ENCODE measurements at regions not wholly inside any gene's neighbourhood (a gene's known extent, or its start where the extent isn't known, plus 50 kb on each side); places are given as distances from the start of the nearest gene placed in this dataset.

- no peak for TF ChIP-seq YY1 (IDR thresholded peaks at IDR 0.05; ENCODE audit: insufficient read depth, insufficient read length)
- no peak for TF ChIP-seq SUZ12 (IDR thresholded peaks at IDR 0.05; ENCODE audit: extremely low read depth, insufficient read depth, insufficient read length)
Observed at GRCh38 chr11:87662287-87662686, 513.0 kb downstream of the RAB38 start.
